Prostate gland (tissue), 2 donors: ENCODE measurements at regions not wholly inside any gene's neighbourhood (a gene's known extent, or its start where the extent isn't known, plus 50 kb on each side); places are given as distances from the start of the nearest gene placed in this dataset.

Experiments used
- DNase-seq: peaks from one replicate; pipeline ENCODE4 v3.0.0-alpha.2; 2019; ENCODE audit warnings: low spot score
- H3K27ac ChIP-seq, 2 donors: fragments of 200-600 bp; sonication (generic); 2 replicates each; pipeline ENCODE4 v1.5.1; 2017 to 2019
- H3K27me3 ChIP-seq: fragments of 200-600 bp; sonication (generic); replicated peaks from 2 replicates; pipeline ENCODE4 v1.5.1; 2019; ENCODE audit not compliant: insufficient read depth
- H3K36me3 ChIP-seq, 2 donors: fragments of 200-600 bp; sonication (generic); 1 replicate in 1 of 2; 2 replicates in 1 of 2; pipeline versions ENCODE4 v1.5.1 to v1.8.1; 2017 to 2019
- H3K4me1 ChIP-seq: fragments of 200-600 bp; sonication (generic); replicated peaks from 2 replicates; pipeline ENCODE4 v1.5.1; 2019
- H3K4me3 ChIP-seq, 2 donors: fragments of 200-600 bp; sonication (generic); 2 replicates each; pipeline ENCODE4 v1.5.1; 2017 to 2019
- H3K9me3 ChIP-seq: fragments of 200-600 bp; sonication (generic); 2 replicates; pipeline ENCODE4 v1.5.1; 2017
- POLR2A ChIP-seq: fragments of 450-650 bp; IDR thresholded peaks from one replicate; pipeline ENCODE4 v1.6.1; 2016; ENCODE audit warnings: antibody characterized with exemption, mild to moderate bottlenecking
- POLR2AphosphoS5 ChIP-seq: sonication (generic); formaldehyde crosslinking; IDR thresholded peaks from one replicate; pipeline ENCODE4 v1.6.1; 2017; ENCODE audit warnings: antibody characterized with exemption
- WGBS: methylation state at CpG from one replicate; pipeline ENCODE4 v1.1.5; 2018; 5-methylcytosine and 5-hydroxymethylcytosine counted together
- intact Hi-C: fragments of 100-400 bp; cut with DNase I; formaldehyde crosslinking; loops from one replicate; pipeline ENCODE4 v1.14.2; 2022
- TF ChIP-seq, protein P1 (sequence below), 4 experiments: fragments of 200-600 bp in 2 of 4; fragments of 450-650 bp in 2 of 4; sonication (generic) in 2 of 4; IDR thresholded peaks; 1 replicate in 3 of 4; 2 replicates in 1 of 4; pipeline ENCODE4 v1.5.1; 2016 to 2019; ENCODE audit warnings: antibody characterized with exemption in 4 of 4, mild to moderate bottlenecking in 2 of 4, moderate library complexity in 2 of 4

GRCh38 chr9:135220601-135221575 is 133.4 kb downstream of the OLFM1 start:
- H3K9me3 ChIP-seq: no peaks in the 10 kb centered on the region
- H3K4me1 ChIP-seq: peaks cover 6% of the 10 kb centered on the region
- TF ChIP-seq POLR2AphosphoS5: no peak
- DNase-seq: no peak
- no peak overlapping the region for H3K4me3 ChIP-seq
- no peaks in the 10 kb centered on the region for H3K36me3 ChIP-seq
- intact Hi-C loops: no loop called here
- peaks cover 6% of the 10 kb centered on the region for H3K27me3 ChIP-seq
- no peak overlapping the region for H3K27ac ChIP-seq
- 79% methylated on average over 28 of the region's 28 CpGs for WGBS

DNA sequence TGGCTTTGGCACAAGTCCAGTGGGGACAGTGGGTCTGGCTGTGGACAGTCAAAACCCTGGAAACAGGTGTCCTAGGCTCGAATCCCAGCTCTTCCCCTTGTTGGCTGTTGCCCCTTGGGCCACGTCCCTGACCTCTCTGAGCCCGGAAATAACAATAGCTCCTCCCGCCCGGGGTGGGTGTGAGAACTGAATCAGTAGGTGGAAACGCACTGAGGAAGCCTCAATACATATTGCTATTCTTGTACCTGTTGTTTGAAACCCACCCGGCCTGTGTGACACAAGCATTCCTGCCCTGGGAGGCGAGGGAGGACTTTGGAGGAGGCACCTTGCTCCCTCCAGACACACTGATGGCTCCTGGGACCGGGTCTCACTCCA is 134.1 kb downstream of the OLFM1 start:
- Histone ChIP-seq H3K27ac (no peak overlapping the region), H3K4me3 (no peak overlapping the region), H3K4me1 (peaks cover 6% of the 10 kb centered on the region), H3K27me3 (peaks cover 6% of the 10 kb centered on the region), H3K9me3 (no peaks in the 10 kb centered on the region), H3K36me3 (no peaks in the 10 kb centered on the region)
- no peak for TF ChIP-seq POLR2AphosphoS5
- TF ChIP-seq POLR2A: no peak
- TF ChIP-seq, protein P1, sequence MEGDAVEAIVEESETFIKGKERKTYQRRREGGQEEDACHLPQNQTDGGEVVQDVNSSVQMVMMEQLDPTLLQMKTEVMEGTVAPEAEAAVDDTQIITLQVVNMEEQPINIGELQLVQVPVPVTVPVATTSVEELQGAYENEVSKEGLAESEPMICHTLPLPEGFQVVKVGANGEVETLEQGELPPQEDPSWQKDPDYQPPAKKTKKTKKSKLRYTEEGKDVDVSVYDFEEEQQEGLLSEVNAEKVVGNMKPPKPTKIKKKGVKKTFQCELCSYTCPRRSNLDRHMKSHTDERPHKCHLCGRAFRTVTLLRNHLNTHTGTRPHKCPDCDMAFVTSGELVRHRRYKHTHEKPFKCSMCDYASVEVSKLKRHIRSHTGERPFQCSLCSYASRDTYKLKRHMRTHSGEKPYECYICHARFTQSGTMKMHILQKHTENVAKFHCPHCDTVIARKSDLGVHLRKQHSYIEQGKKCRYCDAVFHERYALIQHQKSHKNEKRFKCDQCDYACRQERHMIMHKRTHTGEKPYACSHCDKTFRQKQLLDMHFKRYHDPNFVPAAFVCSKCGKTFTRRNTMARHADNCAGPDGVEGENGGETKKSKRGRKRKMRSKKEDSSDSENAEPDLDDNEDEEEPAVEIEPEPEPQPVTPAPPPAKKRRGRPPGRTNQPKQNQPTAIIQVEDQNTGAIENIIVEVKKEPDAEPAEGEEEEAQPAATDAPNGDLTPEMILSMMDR (IDR thresholded peaks at IDR 0.05): no peak
- intact Hi-C loops: no loop called here
- WGBS: 79% methylated on average over 9 of the region's 9 CpGs
- DNase-seq: no peak

GRCh38 chr9:135221951-135222631 is 134.6 kb downstream of the OLFM1 start:
- WGBS: 77% methylated on average over 16 of the region's 16 CpGs
- Histone ChIP-seq H3K27me3 (peaks cover 6% of the 10 kb centered on the region), H3K4me3 (no peak overlapping the region), H3K27ac (no peak overlapping the region), H3K9me3 (no peaks in the 10 kb centered on the region), H3K36me3 (no peaks in the 10 kb centered on the region), H3K4me1 (peaks cover 6% of the 10 kb centered on the region)
- intact Hi-C loops: no loop called here
- TF ChIP-seq, protein P1 (IDR thresholded peaks at IDR 0.05): no peak
- TF ChIP-seq POLR2A (no peak), POLR2AphosphoS5 (no peak)
- no peak for DNase-seq

DNA sequence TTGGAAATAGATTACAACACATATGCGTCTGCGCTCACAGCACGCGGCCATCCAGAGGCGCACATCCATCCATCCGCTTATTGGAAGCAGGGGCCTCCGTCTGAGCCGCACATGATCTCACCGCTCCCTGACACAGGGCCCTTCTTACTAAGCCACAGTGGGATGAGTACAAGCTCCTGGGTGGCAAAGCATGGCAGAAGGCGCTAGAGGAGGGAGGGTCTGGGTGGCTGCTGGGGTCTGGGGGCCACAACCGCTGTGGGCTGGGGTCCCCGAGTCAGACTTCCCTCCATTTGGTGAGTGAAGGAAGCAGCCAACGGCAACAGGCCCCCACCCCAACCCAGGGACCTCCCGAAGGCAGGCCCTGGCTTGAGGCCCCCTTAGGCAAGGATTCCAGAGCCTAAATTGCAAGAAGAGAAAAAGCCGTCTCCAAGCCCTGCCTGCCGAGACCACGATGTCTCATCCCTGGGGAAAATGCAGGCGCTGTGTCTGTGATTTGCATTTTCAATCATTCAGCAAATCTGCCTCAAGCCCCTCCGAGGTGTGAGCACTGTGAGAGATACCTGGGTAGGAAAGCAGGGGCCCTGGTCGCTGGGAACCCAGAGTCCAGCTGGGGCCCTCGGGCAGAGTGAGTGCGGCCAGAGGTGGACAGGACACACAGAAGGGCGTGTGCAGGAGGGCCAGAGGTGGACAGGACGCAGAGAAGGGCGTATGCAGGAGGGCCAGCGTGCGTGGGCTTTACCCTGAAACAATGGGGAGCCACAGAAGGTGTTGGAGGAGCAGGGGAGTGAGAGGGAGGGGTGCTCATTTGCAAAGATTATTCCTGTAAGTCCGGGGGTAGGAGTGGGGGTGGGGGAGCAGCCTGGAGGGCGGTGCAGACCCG is 135.7 kb downstream of the OLFM1 start:
- TF ChIP-seq, protein P1 (IDR thresholded peaks at IDR 0.05): no peak
- TF ChIP-seq POLR2AphosphoS5 (no peak), POLR2A (no peak)
- no peak overlapping the region for H3K4me3 ChIP-seq
- WGBS: 79% methylated on average over 30 of the region's 30 CpGs

GRCh38 chr9:135223831-135224230 is 136.4 kb downstream of the OLFM1 start:
- intact Hi-C loops: no loop called here
- no peak for DNase-seq
- WGBS: 93% methylated on average over 11 of the region's 11 CpGs
- TF ChIP-seq, protein P1 (IDR thresholded peaks at IDR 0.05): no peak
- no peak for TF ChIP-seq POLR2AphosphoS5
- no peak for TF ChIP-seq POLR2A
- no peak overlapping the region for H3K4me3 ChIP-seq
- peaks cover 2% of the 10 kb centered on the region for H3K27me3 ChIP-seq
- no peak overlapping the region for H3K27ac ChIP-seq
- H3K4me1 ChIP-seq: peaks cover 6% of the 10 kb centered on the region
- no peaks in the 10 kb centered on the region for H3K9me3 ChIP-seq
- no peaks in the 10 kb centered on the region for H3K36me3 ChIP-seq

More for the DNA sequence above, 135.7 kb downstream of the OLFM1 start:
- Histone ChIP-seq H3K9me3 (no peaks in the 10 kb centered on the region), H3K27ac (no peak overlapping the region), H3K27me3 (peaks cover under 1% of the 10 kb centered on the region), H3K4me1 (peaks cover 6% of the 10 kb centered on the region), H3K36me3 (no peaks in the 10 kb centered on the region)
- no peak for DNase-seq
- intact Hi-C loops: no loop called here
